ENCODE measurements at regions not wholly inside any gene's neighbourhood (a gene's known extent, or its start where the extent isn't known, plus 50 kb on each side); places are given as distances from the start of the nearest gene placed in this dataset.

DNA sequence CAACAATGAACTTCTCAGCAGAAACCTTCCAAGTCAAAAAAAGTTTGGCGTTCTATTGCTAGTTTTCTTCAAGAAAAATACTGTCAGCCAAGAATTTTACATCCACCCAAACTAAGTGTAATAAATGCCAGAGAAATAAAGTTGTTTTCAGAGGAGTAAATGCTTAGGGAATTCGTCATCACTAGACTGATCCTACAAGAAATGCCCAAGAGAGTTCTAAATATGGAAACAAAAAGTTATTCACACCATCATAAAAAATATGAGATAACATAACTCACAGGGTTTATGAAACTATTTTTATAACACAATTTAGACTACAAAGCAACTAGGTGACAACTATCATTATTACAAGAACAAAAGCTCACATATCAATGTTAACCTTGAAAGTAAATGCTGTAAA is 259.5 kb upstream of the GABRA2 start:
- no peaks in the 10 kb centered on the region for H3K9me3 ChIP-seq
- H3K27ac ChIP-seq = no peak overlapping the region
- ATAC-seq (no peak), DNase-seq (no peak)
- H3K4me3 ChIP-seq = no peak overlapping the region
- TF ChIP-seq, protein P1, sequence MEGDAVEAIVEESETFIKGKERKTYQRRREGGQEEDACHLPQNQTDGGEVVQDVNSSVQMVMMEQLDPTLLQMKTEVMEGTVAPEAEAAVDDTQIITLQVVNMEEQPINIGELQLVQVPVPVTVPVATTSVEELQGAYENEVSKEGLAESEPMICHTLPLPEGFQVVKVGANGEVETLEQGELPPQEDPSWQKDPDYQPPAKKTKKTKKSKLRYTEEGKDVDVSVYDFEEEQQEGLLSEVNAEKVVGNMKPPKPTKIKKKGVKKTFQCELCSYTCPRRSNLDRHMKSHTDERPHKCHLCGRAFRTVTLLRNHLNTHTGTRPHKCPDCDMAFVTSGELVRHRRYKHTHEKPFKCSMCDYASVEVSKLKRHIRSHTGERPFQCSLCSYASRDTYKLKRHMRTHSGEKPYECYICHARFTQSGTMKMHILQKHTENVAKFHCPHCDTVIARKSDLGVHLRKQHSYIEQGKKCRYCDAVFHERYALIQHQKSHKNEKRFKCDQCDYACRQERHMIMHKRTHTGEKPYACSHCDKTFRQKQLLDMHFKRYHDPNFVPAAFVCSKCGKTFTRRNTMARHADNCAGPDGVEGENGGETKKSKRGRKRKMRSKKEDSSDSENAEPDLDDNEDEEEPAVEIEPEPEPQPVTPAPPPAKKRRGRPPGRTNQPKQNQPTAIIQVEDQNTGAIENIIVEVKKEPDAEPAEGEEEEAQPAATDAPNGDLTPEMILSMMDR (IDR thresholded peaks at IDR 0.05) = no peak
- intact Hi-C loops (cut with DNase I) = no loop called here
- no peaks in the 10 kb centered on the region for H3K4me1 ChIP-seq
- H3K36me3 ChIP-seq = no peaks in the 10 kb centered on the region
- no peaks in the 10 kb centered on the region for H3K27me3 ChIP-seq (ENCODE audit: low read depth)

DNA sequence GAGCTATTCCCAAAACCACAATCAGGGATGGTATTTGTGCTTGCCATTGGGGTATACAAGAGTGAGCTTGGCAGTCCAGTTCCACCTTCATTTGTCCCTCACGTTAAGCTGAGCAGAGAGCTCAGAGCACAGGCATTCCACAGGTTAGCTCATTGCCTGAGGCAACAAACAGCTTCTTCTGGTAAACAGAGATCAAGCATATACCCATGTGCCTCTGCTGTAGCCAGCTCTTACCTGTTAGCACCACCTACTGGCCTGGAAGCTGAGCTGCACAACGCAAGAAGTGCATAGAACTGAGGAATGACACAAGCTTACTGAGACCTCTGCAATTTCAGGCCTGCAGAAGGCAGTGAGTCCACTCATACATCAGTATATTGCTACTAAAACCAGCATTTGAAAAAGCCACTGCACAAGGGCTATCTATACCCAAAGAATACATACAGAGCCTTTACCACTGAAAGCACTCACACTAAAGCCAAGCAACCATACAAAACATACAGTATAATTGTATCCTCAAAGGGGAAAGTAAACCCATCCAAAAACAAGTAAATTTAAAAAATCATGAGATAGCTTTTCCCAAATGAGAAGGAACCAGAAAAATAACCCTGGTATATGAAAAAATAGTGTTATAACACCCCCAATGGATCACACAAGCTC is 258.3 kb upstream of the GABRA2 start:
- TF ChIP-seq, protein P1 (IDR thresholded peaks at IDR 0.05) = no peak
- H3K4me1 ChIP-seq = no peaks in the 10 kb centered on the region
- H3K27ac ChIP-seq = no peak overlapping the region
- no peaks in the 10 kb centered on the region for H3K36me3 ChIP-seq
- ATAC-seq = peak in 1 of 2 donors; percentile 54
- H3K27me3 ChIP-seq (ENCODE audit: low read depth) = no peaks in the 10 kb centered on the region
- no peak overlapping the region for H3K4me3 ChIP-seq
- no peak for DNase-seq
- intact Hi-C loops (cut with DNase I) = no loop called here
- no peaks in the 10 kb centered on the region for H3K9me3 ChIP-seq

DNA sequence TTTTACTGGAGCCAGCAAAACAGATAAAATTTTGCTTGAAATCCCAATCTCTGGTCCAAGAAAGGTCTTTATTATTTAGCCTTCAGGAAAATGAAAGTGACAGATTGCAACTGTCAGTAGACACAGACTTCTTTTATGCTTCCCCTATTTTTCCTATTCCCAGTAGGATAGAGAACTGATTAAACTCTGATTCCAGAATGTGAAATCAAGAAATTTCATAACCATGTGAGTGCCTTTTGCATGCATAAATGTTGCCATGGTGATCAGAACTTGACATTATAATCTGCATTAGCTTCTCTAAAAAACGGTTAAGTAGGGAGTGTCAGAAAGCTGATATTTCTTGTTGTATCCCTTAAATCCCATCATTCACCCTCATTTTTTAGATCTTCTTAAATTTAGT is 255.2 kb upstream of the GABRA2 start:
- no peaks in the 10 kb centered on the region for H3K36me3 ChIP-seq
- intact Hi-C loops (cut with DNase I) = no loop called here
- DNase-seq = no peak
- H3K27ac ChIP-seq = no peak overlapping the region
- H3K9me3 ChIP-seq = no peaks in the 10 kb centered on the region
- no peak for ATAC-seq
- no peaks in the 10 kb centered on the region for H3K4me1 ChIP-seq
- TF ChIP-seq, protein P1 (IDR thresholded peaks at IDR 0.05) = no peak
- no peak overlapping the region for H3K4me3 ChIP-seq
- no peaks in the 10 kb centered on the region for H3K27me3 ChIP-seq (ENCODE audit: low read depth)

Measured in lower lobe of right lung (tissue), 2 donors.